ENCODE measurements at regions not wholly inside any gene's neighbourhood (a gene's known extent, or its start where the extent isn't known, plus 50 kb on each side); places are given as distances from the start of the nearest gene placed in this dataset.
"Not testable (repeated sequence)": the region's sequence is repeated elsewhere in the genome, so short reads cannot be mapped to it uniquely, and the experiment has no call there.

GRCh38 chr20:53645582-53645897 lies 51.9 kb upstream of the ZNF217 start:
- Histone ChIP-seq H3K4me3 (ENCODE audit: low read length) (no peak overlapping the region), H3K9me3 (replicated peaks; ENCODE audit: control insufficient read depth, low read depth, low read length) (no peaks in the 10 kb centered on the region), H3K36me3 (ENCODE audit: control insufficient read depth, insufficient read depth, low read length) (no peaks in the 10 kb centered on the region), H3K4me1 (ENCODE audit: control insufficient read depth, insufficient read depth, low read length) (peaks cover 3% of the 10 kb centered on the region), H3K27me3 (ENCODE audit: control insufficient read depth, insufficient read depth, low read length) (no peaks in the 10 kb centered on the region), H3K27ac (ENCODE audit: low read length) (no peak overlapping the region)
- no peak for DNase-seq
- WGBS (ENCODE audit: insufficient coverage): no CpG with 5 or more reads among the region's 2 CpGs

- WGBS (ENCODE audit: insufficient coverage): 96% methylated on average over 3 of the region's 8 CpGs
- not testable (repeated sequence) for H3K9me3 ChIP-seq (replicated peaks; ENCODE audit: control insufficient read depth, low read depth, low read length); H3K27ac ChIP-seq (ENCODE audit: low read length); H3K36me3 ChIP-seq (ENCODE audit: control insufficient read depth, insufficient read depth, low read length); H3K4me3 ChIP-seq (ENCODE audit: low read length); H3K4me1 ChIP-seq (ENCODE audit: control insufficient read depth, insufficient read depth, low read length); DNase-seq; H3K27me3 ChIP-seq (ENCODE audit: control insufficient read depth, insufficient read depth, low read length)
Observed at GRCh38 chr20:53644108-53644507, 50.5 kb upstream of the ZNF217 start.

Data from muscle of leg (tissue), 3 donors.